ENCODE measurements at regions not wholly inside any gene's neighbourhood (a gene's known extent, or its start where the extent isn't known, plus 50 kb on each side); places are given as distances from the start of the nearest gene placed in this dataset.

- Histone ChIP-seq H2BK120ac (ENCODE audit: low read depth, low read length) (no peak overlapping the region), H3K4me2 (ENCODE audit: low read depth, low read length) (no peak overlapping the region), H3K4me1 (ENCODE audit: control insufficient read depth, insufficient read depth, low read length) (no peaks in the 10 kb centered on the region), H2BK5ac (ENCODE audit: low read depth, low read length, poor library complexity, severe bottlenecking) (no peak overlapping the region), H3K9me1 (ENCODE audit: insufficient read depth, low read length) (no peaks in the 10 kb centered on the region), H3K18ac (ENCODE audit: low read depth, low read length) (no peak overlapping the region), H4K91ac (ENCODE audit: insufficient read depth, low read depth, low read length) (no peak overlapping the region), H4K20me1 (ENCODE audit: insufficient read depth, low read length) (no peaks in the 10 kb centered on the region), H3K4ac (ENCODE audit: low read depth, low read length) (no peak overlapping the region), H3K27ac (ENCODE audit: insufficient read depth, low read length) (no peak overlapping the region), H3K9me3 (ENCODE audit: control insufficient read depth, insufficient read depth, low read length) (peaks cover 12% of the 10 kb centered on the region; the same call in 1 of the 2 replicates), H2AK9ac (replicated peaks; ENCODE audit: low read depth, low read length, poor library complexity) (no peak overlapping the region), H2AK5ac (ENCODE audit: low read depth, low read length) (no peak overlapping the region), H3K79me1 (ENCODE audit: low read depth in 1 of 2, low read length in 2 of 2) (no peaks in the 10 kb centered on the region), H3K4me3 (ENCODE audit: insufficient read depth, low read depth, low read length) (no peak overlapping the region), H4K5ac (ENCODE audit: low read depth, low read length) (no peak overlapping the region), H3K23ac (ENCODE audit: low read depth, low read length) (no peak overlapping the region), H2BK20ac (ENCODE audit: low read depth, low read length) (no peak overlapping the region), H3K36me3 (ENCODE audit: control insufficient read depth, insufficient read depth, low read length) (no peaks in the 10 kb centered on the region), H3K27me3 (ENCODE audit: control insufficient read depth, insufficient read depth, low read length) (no peaks in the 10 kb centered on the region), H3K9ac (ENCODE audit: low read depth, low read length) (no peak overlapping the region), H2BK15ac (ENCODE audit: low read depth, low read length) (no peak overlapping the region), H4K8ac (ENCODE audit: low read depth in 2 of 2, low read length in 2 of 2) (no peak overlapping the region), H3K14ac (replicated peaks; ENCODE audit: low read depth, low read length) (no peak overlapping the region), H2AFZ (replicated peaks; ENCODE audit: low read length, poor library complexity) (no peak overlapping the region), H3K56ac (ENCODE audit: extremely low read depth, insufficient read depth, low read length) (no peak overlapping the region)
- dilution Hi-C loops (cut with HindIII; ENCODE audit: low sequenced_read_pairs, unreplicated experiment), result no loop called here
- ATAC-seq (ENCODE audit: low read depth) (no peak), DNase-seq (no peak)
- intact Hi-C loops (cut with micrococcal nuclease), result no loop called here
- in situ Hi-C loops (cut with MboI; ENCODE audit: low sequenced_read_pairs), result no loop called here
- POLR2A ChIA-PET (ENCODE audit: unreplicated experiment), result no interaction called here
- no CpG with 5 or more reads among the region's 2 CpGs for WGBS, 2 experiments (ENCODE audit: extremely low coverage in 2 of 2, insufficient read length in 1 of 2)
- no peak for TF ChIP-seq CTCF (conservative IDR thresholded peaks at IDR 0.05; ENCODE audit: low read depth, low read length)
- no peak for TF ChIP-seq RAD21 (IDR thresholded peaks at IDR 0.05; ENCODE audit: low read length)
- BruUV-seq (replicated peaks), result no TSS peak
- CTCF ChIA-PET, result no interaction called here
Measured at GRCh38 chr10:111837086-111837485, 346.5 kb downstream of the GPAM start.
